Choroid plexus epithelial cell (primary cell): ENCODE measurements at regions not wholly inside any gene's neighbourhood (a gene's known extent, or its start where the extent isn't known, plus 50 kb on each side); places are given as distances from the start of the nearest gene placed in this dataset.

Experiments used
- DNase-seq: peaks from one replicate; pipeline ENCODE4 v3.0.0-alpha.2; 2010; ENCODE audit warnings: low read depth
- H3K4me3 ChIP-seq: 2 replicates; pipeline ENCODE4 v1.5.1; 2011; ENCODE audit warnings: low read depth, mild to moderate bottlenecking, control low read depth, low read length, moderate library complexity
- TF ChIP-seq, protein P1 (sequence below): conservative IDR thresholded peaks from 2 replicates; pipeline ENCODE4 v1.5.1; 2011; ENCODE audit warnings: low read depth, mild to moderate bottlenecking, control low read depth, inconsistent platforms, low read length, moderate library complexity

GRCh38 chr6:169074526-169074925, 179.1 kb downstream of the THBS2 start:
- peak; percentile 54 for DNase-seq
- TF ChIP-seq, protein P1, sequence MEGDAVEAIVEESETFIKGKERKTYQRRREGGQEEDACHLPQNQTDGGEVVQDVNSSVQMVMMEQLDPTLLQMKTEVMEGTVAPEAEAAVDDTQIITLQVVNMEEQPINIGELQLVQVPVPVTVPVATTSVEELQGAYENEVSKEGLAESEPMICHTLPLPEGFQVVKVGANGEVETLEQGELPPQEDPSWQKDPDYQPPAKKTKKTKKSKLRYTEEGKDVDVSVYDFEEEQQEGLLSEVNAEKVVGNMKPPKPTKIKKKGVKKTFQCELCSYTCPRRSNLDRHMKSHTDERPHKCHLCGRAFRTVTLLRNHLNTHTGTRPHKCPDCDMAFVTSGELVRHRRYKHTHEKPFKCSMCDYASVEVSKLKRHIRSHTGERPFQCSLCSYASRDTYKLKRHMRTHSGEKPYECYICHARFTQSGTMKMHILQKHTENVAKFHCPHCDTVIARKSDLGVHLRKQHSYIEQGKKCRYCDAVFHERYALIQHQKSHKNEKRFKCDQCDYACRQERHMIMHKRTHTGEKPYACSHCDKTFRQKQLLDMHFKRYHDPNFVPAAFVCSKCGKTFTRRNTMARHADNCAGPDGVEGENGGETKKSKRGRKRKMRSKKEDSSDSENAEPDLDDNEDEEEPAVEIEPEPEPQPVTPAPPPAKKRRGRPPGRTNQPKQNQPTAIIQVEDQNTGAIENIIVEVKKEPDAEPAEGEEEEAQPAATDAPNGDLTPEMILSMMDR, result no peak
- H3K4me3 ChIP-seq, result no peak overlapping the region

GRCh38 chr6:169073311-169073710, 180.3 kb downstream of the THBS2 start:
- no peak overlapping the region for H3K4me3 ChIP-seq
- TF ChIP-seq, protein P1, result no peak
- DNase-seq, result peak; percentile 88

DNA sequence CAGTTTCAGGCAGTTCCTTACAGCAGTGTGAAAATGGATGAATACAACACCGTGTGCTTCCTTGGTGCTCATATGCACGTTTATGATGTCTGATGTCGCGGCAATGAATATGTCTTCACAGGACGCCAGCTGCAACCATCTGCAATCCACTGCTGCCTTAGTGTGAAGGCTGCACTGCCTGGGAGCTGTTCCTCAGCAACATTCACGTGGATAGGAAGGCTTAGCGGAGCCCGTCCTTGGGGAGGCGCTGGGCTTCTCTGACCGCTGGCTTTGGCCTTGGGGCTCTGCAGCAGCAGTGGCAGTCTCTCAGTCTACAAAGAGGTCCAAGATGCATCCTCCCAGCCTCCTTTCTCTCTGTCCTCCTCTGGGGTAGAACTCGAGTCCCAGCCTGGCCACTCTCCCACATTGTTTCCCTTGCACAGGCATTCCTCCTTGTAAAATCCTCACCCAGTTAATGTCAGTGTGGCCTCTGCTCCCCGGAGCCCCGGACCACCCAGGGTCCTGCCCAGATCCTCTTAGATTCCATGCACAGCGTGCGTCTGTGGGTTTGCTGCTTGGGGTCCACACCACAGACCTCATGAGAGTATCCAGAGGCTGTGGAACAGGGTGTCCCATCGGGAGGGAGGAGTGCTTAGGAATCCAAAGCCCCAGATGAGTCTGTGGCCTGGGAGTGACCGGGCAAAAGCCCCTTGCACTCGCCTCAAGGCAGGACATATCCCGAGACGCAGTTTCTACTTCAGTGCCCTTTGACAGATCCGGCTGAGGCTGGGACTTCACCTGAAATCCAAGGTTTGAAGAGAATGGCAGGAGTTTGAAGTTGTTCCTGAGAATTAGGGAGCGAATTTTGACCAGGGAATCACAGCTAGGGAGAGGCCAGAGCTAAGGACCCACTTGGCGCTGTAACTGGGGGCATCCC, 181.3 kb downstream of the THBS2 start:
- TF ChIP-seq, protein P1, result no peak
- DNase-seq, result no peak
- H3K4me3 ChIP-seq, result no peak overlapping the region

DNA sequence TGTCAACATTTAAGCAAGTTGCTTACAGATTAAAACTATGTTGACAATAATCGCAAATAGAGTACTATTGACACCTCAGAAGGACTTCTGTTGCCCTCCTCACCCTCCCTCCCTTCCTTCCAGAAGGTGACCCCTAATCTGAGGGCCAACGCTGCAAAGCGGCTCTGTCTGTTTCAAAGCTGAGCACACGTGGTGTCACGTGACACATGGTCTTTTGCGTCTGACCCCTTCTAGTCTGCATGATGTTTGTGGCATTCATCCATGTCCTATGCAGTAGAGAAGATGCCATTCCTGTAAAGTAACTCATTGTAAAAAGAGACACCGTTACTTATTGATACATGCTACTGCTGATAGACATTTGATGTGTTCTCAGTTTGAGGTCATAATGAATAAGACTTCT, 182.3 kb downstream of the THBS2 start:
- no peak overlapping the region for H3K4me3 ChIP-seq
- TF ChIP-seq, protein P1, result no peak
- DNase-seq, result peak; percentile 27

GRCh38 chr6:169070506-169071176, 183.0 kb downstream of the THBS2 start:
- peak; percentile 100 for DNase-seq
- TF ChIP-seq, protein P1, result peak; percentile 46
- no peak overlapping the region for H3K4me3 ChIP-seq

DNA sequence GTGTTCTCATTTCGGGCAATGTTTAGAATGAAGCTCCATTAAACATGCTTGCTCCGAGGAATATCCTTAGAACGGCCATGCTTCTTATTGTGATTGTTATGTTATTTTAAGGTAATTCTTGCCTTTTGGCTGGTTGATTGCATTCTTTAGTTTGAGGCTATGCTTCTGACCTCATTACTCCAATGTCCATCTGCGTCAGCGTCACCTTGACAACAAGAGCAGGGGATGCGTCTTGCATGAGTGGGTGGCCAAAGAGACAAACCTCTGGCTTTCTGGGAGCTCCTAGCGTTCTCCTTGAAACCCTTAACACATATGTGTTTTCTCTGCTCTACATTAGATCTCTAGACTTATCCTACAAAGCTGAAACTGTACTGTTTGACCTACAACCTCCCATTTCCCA, 184.3 kb downstream of the THBS2 start:
- TF ChIP-seq, protein P1, result no peak
- no peak overlapping the region for H3K4me3 ChIP-seq
- no peak for DNase-seq

DNA sequence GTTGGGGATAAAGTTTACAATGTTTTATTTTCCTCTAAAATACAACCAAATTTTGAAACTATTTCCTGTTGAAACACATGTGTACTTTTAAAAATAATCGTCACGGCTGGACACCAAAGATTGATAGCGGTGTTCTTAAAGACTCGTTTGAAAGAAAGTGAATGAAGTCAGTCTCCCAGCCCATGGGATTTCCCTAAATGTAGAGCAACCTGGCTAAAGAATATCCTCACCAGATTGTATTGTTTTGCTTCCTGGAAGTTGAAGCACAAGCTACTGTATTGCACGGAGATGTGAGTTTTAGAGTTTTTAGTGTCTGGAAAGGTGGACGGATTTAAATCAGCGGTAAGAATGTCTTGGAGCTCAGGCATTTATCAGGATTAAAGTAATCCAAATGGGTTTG, 189.5 kb downstream of the THBS2 start:
- peak; percentile 31 for DNase-seq
- no peak overlapping the region for H3K4me3 ChIP-seq
- TF ChIP-seq, protein P1, result no peak
